ENCODE measurements at regions not wholly inside any gene's neighbourhood (a gene's known extent, or its start where the extent isn't known, plus 50 kb on each side); places are given as distances from the start of the nearest gene placed in this dataset.

GRCh38 chr2:10184421-10184820, 61.9 kb downstream of the RRM2 start:
- no peak for TF ChIP-seq FOSL1 (tag; conservative IDR thresholded peaks at IDR 0.05)
- no peak for TF ChIP-seq HNRNPL (IDR thresholded peaks at IDR 0.05; ENCODE audit: low read depth, low read length)
- no peak for TF ChIP-seq SMC3 (conservative IDR thresholded peaks at IDR 0.05; ENCODE audit: insufficient read depth, low read depth, low read length)
- TF ChIP-seq CREM (IDR thresholded peaks at IDR 0.05; ENCODE audit: low read depth) = no peak
- TF ChIP-seq SPI1 (IDR thresholded peaks at IDR 0.05; ENCODE audit: borderline replicate concordance, low read depth, low read length) = no peak
- TF ChIP-seq POLR2A (conservative IDR thresholded peaks at IDR 0.05) = no peak
- TF ChIP-seq SRSF9 (IDR thresholded peaks at IDR 0.05; ENCODE audit: borderline replicate concordance, low read depth, low read length) = no peak
- TF ChIP-seq, protein P1, sequence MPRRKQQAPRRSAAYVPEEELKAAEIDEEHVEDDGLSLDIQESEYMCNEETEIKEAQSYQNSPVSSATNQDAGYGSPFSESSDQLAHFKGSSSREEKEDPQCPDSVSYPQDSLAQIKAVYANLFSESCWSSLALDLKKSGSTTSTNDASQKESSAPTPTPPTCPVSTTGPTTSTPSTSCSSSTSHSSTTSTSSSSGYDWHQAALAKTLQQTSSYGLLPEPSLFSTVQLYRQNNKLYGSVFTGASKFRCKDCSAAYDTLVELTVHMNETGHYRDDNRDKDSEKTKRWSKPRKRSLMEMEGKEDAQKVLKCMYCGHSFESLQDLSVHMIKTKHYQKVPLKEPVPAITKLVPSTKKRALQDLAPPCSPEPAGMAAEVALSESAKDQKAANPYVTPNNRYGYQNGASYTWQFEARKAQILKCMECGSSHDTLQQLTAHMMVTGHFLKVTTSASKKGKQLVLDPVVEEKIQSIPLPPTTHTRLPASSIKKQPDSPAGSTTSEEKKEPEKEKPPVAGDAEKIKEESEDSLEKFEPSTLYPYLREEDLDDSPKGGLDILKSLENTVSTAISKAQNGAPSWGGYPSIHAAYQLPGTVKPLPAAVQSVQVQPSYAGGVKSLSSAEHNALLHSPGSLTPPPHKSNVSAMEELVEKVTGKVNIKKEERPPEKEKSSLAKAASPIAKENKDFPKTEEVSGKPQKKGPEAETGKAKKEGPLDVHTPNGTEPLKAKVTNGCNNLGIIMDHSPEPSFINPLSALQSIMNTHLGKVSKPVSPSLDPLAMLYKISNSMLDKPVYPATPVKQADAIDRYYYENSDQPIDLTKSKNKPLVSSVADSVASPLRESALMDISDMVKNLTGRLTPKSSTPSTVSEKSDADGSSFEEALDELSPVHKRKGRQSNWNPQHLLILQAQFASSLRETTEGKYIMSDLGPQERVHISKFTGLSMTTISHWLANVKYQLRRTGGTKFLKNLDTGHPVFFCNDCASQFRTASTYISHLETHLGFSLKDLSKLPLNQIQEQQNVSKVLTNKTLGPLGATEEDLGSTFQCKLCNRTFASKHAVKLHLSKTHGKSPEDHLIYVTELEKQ (CRISPR knock-in tag; IDR thresholded peaks at IDR 0.05) = no peak
- TF ChIP-seq, protein P2, sequence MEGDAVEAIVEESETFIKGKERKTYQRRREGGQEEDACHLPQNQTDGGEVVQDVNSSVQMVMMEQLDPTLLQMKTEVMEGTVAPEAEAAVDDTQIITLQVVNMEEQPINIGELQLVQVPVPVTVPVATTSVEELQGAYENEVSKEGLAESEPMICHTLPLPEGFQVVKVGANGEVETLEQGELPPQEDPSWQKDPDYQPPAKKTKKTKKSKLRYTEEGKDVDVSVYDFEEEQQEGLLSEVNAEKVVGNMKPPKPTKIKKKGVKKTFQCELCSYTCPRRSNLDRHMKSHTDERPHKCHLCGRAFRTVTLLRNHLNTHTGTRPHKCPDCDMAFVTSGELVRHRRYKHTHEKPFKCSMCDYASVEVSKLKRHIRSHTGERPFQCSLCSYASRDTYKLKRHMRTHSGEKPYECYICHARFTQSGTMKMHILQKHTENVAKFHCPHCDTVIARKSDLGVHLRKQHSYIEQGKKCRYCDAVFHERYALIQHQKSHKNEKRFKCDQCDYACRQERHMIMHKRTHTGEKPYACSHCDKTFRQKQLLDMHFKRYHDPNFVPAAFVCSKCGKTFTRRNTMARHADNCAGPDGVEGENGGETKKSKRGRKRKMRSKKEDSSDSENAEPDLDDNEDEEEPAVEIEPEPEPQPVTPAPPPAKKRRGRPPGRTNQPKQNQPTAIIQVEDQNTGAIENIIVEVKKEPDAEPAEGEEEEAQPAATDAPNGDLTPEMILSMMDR (IDR thresholded peaks at IDR 0.05 in 2 of 3, conservative IDR thresholded peaks at IDR 0.05 in 1 of 3; ENCODE audit: insufficient read depth in 2 of 3, low read depth in 1 of 3, low read length in 3 of 3) = no peak
- TF ChIP-seq MEF2A (IDR thresholded peaks at IDR 0.05; ENCODE audit: control insufficient read depth, low read depth, low read length) = no peak
- TF ChIP-seq ZNF12 (CRISPR knock-in tag; IDR thresholded peaks at IDR 0.05) = no peak

Measured in K562 (cell line).